ENCODE measurements at regions not wholly inside any gene's neighbourhood (a gene's known extent, or its start where the extent isn't known, plus 50 kb on each side); places are given as distances from the start of the nearest gene placed in this dataset.
A peak's percentile ranks its signal among the peaks of the same experiment; 100 is the strongest.

- ATAC-seq (ENCODE audit: low read depth) (no peak), DNase-seq (peak; percentile 35)
- no peak overlapping the region for H3K9ac ChIP-seq (ENCODE audit: low read depth, low read length)
- H3K36me3 ChIP-seq (ENCODE audit: control insufficient read depth, insufficient read depth, low read length) = no peaks in the 10 kb centered on the region
- H4K20me1 ChIP-seq (ENCODE audit: insufficient read depth, low read length) = no peaks in the 10 kb centered on the region
- H3K4me1 ChIP-seq (ENCODE audit: control insufficient read depth, insufficient read depth, low read length) = peaks cover 10% of the 10 kb centered on the region; the same call in 1 of the 2 replicates
- H3K79me1 ChIP-seq (ENCODE audit: low read depth in 1 of 2, low read length in 2 of 2) = no peaks in the 10 kb centered on the region
- in situ Hi-C loops (cut with MboI; ENCODE audit: low sequenced_read_pairs) = no loop called here
- H4K5ac ChIP-seq (ENCODE audit: low read depth, low read length) = no peak overlapping the region
- H2BK5ac ChIP-seq (ENCODE audit: low read depth, low read length, poor library complexity, severe bottlenecking) = no peak overlapping the region
- intact Hi-C loops (cut with micrococcal nuclease) = no loop called here
- H2BK15ac ChIP-seq (ENCODE audit: low read depth, low read length) = no peak overlapping the region
- H3K23ac ChIP-seq (ENCODE audit: low read depth, low read length) = no peak overlapping the region
- H3K4me2 ChIP-seq (ENCODE audit: low read depth, low read length) = no peak overlapping the region
- no peak overlapping the region for H2AK9ac ChIP-seq (replicated peaks; ENCODE audit: low read depth, low read length, poor library complexity)
- TF ChIP-seq FOS (IDR thresholded peaks at IDR 0.05; ENCODE audit: low read depth, low read length) = peak; percentile 60; the same call in 1 of the 2 replicates
- no peak for TF ChIP-seq CEBPB (IDR thresholded peaks at IDR 0.05; ENCODE audit: low read depth, low read length)
- H3K27me3 ChIP-seq (ENCODE audit: control insufficient read depth, insufficient read depth, low read length) = no peaks in the 10 kb centered on the region
- no TSS peak for BruUV-seq (replicated peaks)
- no CpG with 5 or more reads among the region's 2 CpGs for WGBS, 2 experiments (ENCODE audit: extremely low coverage in 2 of 2, insufficient read length in 1 of 2)
- no peak overlapping the region for H3K14ac ChIP-seq (replicated peaks; ENCODE audit: low read depth, low read length)
- H4K8ac ChIP-seq (ENCODE audit: low read depth in 2 of 2, low read length in 2 of 2) = no peak overlapping the region
- no peak overlapping the region; the same call in 1 of the 2 replicates for H2BK20ac ChIP-seq (ENCODE audit: low read depth, low read length)
- H4K91ac ChIP-seq (ENCODE audit: insufficient read depth, low read depth, low read length) = no peak overlapping the region
- dilution Hi-C loops (cut with HindIII; ENCODE audit: low sequenced_read_pairs, unreplicated experiment) = no loop called here
- H3K9me3 ChIP-seq (ENCODE audit: control insufficient read depth, insufficient read depth, low read length) = no peaks in the 10 kb centered on the region
- H3K18ac ChIP-seq (ENCODE audit: low read depth, low read length) = no peak overlapping the region
- H2BK120ac ChIP-seq (ENCODE audit: low read depth, low read length) = no peak overlapping the region
- ChIA-PET CTCF (no interaction called here), POLR2A (ENCODE audit: unreplicated experiment) (no interaction called here)
- no peak overlapping the region for H3K27ac ChIP-seq (ENCODE audit: insufficient read depth, low read length)
- H3K56ac ChIP-seq (ENCODE audit: extremely low read depth, insufficient read depth, low read length) = no peak overlapping the region
- no peak overlapping the region for H3K4me3 ChIP-seq (ENCODE audit: insufficient read depth, low read depth, low read length)
- no peak overlapping the region for H2AFZ ChIP-seq (replicated peaks; ENCODE audit: low read length, poor library complexity)
- no peak overlapping the region for H2AK5ac ChIP-seq (ENCODE audit: low read depth, low read length)
- H3K4ac ChIP-seq (ENCODE audit: low read depth, low read length) = no peak overlapping the region
- 0 out of 2 replicates have a peak, but pooled peaks cover 5% of the 10 kb centered on the region for H3K9me1 ChIP-seq (ENCODE audit: insufficient read depth, low read length)
Measured at GRCh38 chr15:47516558-47516957, 200.7 kb upstream of the SEMA6D start.

All from IMR-90 (cell line).